ELF-1 (cell line): ENCODE measurements at regions not wholly inside any gene's neighbourhood (a gene's known extent, or its start where the extent isn't known, plus 50 kb on each side); places are given as distances from the start of the nearest gene placed in this dataset.
A peak's percentile ranks its signal among the peaks of the same experiment; 100 is the strongest.
"Not testable (repeated sequence)": the region's sequence is repeated elsewhere in the genome, so short reads cannot be mapped to it uniquely, and the experiment has no call there.

Experiments
- DNase-seq: peaks from one replicate; pipeline ENCODE4 v3.0.0-alpha.2; 2016; ENCODE audit warnings: low read depth, low spot score

- no peak for DNase-seq
Measured at GRCh38 chr4:72679666-72680065, 110.6 kb upstream of the ADAMTS3 start.

GRCh38 chr4:72677886-72678285, 108.9 kb upstream of the ADAMTS3 start:
- DNase-seq = no peak

DNA sequence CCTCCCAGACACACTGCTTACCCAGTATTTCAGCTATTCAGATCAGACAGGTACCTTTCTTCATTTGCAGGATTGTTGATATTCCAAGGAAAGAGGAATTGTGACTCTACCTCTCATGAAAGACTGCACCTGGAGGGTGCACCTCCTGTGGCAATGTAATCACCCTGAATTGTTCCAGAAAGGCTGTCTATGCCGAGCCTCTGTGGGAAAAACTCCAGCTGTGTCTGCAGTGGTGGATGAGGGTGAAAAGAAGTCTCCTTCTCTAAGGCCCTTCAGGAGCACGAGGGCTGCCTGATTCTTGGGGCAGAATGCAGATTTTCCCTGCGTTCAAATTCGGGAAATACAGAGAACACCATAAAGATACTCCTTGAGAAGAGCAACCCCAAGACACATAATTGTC, 108.2 kb upstream of the ADAMTS3 start:
- DNase-seq = no peak

DNA sequence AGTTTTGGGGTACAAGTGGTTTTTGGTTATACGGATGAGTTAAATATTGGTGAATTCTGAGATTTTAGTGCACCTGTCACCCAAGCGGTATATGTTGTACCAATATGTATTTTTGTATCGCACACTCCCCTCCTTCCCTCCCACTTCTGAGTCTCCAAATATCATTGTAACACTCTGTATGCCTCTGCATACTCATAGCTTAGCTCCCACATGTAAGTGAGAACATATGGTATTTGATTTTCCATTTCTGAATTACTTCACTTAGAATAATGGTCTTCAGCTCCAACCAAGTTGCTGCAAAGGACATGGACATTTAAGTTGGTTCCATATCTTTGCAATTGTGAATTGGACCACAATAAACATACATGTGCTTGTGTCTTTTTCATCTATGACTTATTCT, 103.0 kb upstream of the ADAMTS3 start:
- DNase-seq = no peak

GRCh38 chr4:72670521-72670920, 101.5 kb upstream of the ADAMTS3 start:
- DNase-seq = no peak

GRCh38 chr4:72666910-72667309, 97.9 kb upstream of the ADAMTS3 start:
- DNase-seq = peak; percentile 1

DNA sequence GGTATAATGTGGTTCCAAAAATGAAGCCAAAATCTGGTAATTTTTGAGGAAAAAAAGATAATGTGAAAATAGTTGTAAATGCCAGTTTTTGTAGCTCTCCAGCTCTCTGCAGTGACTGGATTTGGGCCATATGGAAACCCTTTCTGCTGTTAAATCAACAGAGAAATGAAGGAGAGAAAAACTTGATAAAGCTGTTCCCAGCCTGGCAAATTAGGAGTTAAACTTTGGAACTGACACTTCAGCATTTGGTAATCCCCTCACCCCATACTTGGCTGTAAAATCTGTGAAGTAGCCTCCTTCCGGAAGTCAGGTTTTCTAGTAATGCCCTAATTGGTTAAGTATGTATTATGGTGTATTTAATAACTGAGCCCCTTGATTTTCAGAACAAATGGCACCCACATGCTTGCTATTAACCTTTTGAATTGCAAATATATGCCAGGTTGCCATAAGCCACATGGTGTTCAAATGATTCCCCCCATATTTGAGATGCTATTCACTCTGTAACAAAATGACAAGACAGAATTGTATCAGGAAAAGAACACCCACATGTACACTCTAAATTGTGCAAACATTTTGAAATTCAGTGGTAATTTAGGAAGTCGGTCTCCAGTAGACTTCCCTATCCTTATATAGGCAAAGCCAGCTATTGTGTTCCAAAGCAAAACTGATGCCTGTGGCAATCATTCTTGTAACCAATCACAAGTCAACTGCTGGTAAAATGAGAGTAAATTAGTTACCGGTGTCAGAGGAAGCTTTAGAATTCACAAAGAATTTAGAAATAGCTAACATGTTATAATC, 96.3 kb upstream of the ADAMTS3 start:
- DNase-seq = no peak

DNA sequence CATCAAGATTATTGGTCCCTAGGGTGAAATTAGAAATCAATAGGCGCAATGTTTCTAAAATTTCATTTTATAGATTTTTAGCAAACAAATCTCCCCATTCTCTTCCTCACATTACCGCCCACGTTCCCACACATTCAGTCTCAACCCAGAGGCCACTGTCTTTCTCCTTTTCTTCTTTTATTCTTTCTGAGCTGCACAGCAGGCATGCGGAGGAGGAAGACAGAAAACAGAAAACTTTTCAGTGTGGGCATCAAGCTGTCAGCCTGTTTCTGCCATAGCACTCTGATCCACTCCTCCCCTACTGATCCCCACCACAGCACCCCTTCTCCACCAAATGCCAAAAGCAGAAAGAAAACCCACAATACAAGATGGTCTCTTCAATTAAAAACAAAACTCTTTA, 94.8 kb upstream of the ADAMTS3 start:
- DNase-seq = peak; percentile 3

- DNase-seq = no peak
Measured at GRCh38 chr4:72661830-72662229, 92.8 kb upstream of the ADAMTS3 start.

- DNase-seq = no peak
Measured at GRCh38 chr4:72641611-72642010, 72.6 kb upstream of the ADAMTS3 start.

- DNase-seq = not testable (repeated sequence)
Measured at GRCh38 chr4:72636866-72637265, 67.8 kb upstream of the ADAMTS3 start.

DNA sequence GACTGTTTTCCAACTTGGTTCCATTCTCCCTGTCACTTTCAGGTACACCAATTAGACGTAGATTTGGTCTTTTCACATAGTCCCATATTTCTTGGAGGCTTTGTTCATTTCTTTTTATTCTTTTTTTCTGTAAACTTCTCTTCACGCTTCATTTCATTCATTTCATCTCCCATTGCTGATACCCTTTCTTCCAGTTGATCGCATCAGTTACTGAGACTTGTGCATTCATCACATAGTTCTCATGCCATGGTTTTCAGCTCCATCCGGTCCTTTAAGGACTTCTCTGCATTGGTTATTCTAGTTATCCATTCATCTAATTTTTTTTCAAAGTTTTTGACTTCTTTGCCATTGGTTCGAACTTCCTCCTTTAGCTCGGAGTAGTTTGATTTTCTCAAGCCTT, 66.9 kb upstream of the ADAMTS3 start:
- not testable (repeated sequence) for DNase-seq

DNA sequence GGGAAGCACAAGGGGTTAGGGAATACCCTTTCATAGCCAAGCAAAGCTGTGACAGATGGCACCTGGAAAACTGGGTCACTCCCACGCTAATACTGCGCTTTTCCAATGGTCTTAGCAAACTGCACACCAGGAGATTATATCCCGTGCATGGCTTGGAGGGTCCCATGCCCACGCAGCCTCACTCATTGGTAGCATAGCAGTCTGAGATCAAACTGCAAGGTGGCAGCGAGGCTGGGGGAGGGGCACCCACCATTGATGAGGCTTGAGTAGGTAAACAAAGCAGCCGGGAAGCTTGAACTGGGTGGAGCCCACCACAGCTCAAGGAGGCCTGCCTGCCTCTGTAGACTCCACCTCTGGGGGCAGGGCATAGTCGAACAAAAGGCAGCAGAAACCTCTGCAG, 63.2 kb upstream of the ADAMTS3 start:
- DNase-seq = not testable (repeated sequence)

GRCh38 chr4:72631296-72631695, 62.3 kb upstream of the ADAMTS3 start:
- no peak for DNase-seq

- no peak for DNase-seq
Measured at GRCh38 chr4:72629540-72629939, 60.5 kb upstream of the ADAMTS3 start.

GRCh38 chr4:72627723-72628122, 58.7 kb upstream of the ADAMTS3 start:
- DNase-seq = no peak
